Fibroblast of skin of left biceps (primary cell): ENCODE measurements at regions not wholly inside any gene's neighbourhood (a gene's known extent, or its start where the extent isn't known, plus 50 kb on each side); places are given as distances from the start of the nearest gene placed in this dataset.
"Not testable (repeated sequence)": the region's sequence is repeated elsewhere in the genome, so short reads cannot be mapped to it uniquely, and the experiment has no call there.

ENCODE experiments used
- DNase-seq, 2 experiments: peaks; one replicate each; pipeline ENCODE4 v3.0.0-alpha.2; 2013; ENCODE audit warnings: low read depth in 2 of 2

DNA sequence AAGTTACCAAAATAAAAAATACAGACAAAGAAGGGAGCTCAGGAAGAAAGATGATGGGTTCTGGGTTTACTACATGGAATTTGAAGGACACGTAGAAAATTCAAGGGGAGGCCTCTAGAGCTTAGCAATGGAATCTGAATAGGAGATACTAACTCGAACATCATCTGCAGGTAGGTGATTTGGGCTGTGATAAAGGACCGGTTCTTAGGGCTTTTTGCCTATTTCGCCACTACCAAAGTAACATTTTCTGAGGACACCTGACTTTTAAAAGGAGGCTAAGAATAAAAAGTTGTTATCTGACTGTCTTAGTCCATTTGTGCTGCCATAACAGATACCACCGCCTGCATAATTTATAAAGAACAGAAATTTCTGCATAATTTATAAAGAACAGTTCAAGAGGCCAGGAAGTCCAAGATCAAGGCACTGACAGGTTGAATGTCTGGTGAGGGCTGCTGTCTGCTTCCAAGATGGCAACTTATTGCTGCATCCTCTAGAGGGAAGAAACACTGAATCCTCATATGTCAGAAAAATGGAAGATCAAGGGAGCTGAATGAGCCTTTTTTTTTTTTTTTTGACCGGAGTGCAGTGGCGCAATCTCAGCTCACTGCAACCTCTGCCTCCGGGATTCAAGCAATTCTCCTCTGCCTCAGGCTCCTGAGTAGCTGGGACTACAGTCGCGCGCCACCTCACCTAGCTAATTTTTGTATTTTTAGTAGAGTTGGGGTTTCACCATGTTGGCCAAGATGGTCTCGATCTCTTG, 67.9 kb upstream of the UBE2E2 start:
- no peak for DNase-seq

DNA sequence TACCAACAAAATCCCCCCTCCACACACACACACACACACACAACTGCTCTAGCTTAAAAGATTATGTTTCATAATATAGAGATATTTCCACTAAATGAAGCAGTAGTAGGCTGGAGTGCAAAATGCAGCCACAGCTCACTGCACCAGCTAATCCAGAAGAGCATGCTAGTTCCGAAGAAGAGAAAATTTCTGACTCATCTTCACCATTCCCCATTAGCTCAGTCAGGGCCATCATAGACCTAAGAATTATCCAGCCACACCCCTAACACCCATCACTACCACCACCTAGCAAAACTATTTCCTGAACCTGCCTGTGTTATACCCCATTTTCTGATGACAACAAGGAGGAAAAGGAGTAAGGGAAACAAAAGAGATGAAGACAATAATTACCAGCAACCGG, 67.1 kb upstream of the UBE2E2 start:
- DNase-seq, result no peak

DNA sequence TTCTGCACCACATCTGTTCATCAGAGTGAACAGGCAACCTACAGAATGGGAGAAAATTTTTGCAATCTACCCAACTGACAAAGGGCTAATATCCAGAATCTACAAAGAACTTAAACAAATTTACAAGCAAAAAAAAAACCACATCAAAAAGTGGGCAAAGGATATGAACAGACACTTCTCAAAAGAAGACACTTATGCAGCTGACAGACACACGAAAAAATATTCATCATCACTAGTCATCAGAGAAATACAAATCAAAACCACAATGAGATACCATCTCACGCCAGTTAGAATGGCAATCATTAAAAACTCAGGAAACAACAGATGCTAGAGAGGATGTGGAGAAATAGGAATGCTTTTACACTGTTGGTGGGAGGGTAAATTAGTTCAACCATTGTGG, 59.1 kb upstream of the UBE2E2 start:
- not testable (repeated sequence) for DNase-seq

DNA sequence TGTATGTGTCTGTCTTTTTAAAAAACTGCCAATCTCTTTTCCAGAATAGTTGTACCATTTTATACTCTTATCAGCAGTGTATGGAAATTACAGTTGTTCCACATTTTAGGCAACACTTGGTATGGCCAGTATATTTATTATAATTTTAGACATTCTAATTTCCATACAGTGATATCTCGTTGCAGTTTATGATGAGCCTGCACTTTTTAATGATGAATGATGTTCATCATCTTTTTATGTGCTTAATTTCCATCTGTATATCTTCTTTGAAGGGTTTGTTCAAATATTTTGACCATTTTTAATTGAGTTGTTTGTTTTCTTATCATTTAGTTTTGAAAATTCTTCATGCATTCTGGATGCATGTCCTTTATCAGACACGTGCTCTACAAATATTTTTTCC, 57.0 kb upstream of the UBE2E2 start:
- DNase-seq, result no peak

DNA sequence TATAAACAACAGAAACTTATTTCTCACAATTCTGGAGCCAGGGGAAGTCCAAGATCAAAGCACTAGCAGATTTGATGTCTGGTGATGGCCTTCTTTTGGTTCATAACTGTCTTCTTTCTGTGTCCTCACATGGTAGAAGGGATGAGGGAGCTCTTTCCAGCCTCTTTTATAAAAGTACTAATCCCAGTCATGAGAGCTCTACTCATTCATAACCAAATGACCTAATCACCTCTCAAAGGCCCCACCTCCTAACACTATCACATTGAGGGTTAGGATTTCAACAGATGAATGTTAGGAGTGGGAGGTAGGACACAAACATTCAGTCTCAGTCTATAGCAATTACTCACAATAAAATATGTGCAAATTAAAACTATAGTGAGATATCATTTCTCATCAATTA, 50.1 kb upstream of the UBE2E2 start:
- no peak for DNase-seq
